ENCODE measurements at regions not wholly inside any gene's neighbourhood (a gene's known extent, or its start where the extent isn't known, plus 50 kb on each side); places are given as distances from the start of the nearest gene placed in this dataset.

DNA sequence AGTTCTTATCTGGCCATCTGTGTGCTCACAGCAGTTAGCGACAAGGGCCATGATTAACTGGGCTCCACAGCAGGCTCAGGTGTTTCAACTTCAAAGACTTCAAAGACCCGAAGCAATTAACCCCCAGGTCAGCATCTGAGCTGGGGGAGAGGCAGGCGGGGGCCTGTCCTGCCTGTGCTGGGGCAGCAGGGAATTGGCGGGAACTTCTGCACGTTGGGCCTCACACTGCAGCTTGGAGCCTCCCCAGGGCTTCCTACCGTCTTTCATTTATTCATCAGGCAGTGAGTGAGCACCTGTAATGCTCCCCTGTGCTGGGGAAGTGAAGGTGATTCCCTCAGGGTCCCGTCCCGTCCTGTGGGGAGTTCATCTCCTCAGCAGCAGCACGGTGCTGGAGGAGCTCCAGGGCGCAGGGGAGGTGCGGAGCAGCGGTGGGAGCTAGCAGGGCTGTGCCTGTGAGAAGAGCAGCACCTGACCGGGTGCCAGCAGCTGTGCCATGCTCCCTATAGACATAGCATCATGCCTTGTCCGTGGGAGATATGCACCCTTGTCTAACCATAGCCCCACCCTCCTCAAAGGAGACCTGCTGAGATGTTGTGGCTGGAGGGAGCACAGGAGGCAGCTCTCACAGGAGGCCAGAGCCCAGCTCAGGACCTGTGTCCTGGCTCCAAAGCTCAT lies 51.8 kb upstream of the FRMD1 start:
- Histone ChIP-seq H3K27me3 (replicated peaks) (no peaks in the 10 kb centered on the region), H3K36me3 (replicated peaks) (no peaks in the 10 kb centered on the region), H3K27ac (no peak overlapping the region), H3K4me3 (ENCODE audit: low read depth, low read length) (no peak overlapping the region)
- TF ChIP-seq, protein P1, sequence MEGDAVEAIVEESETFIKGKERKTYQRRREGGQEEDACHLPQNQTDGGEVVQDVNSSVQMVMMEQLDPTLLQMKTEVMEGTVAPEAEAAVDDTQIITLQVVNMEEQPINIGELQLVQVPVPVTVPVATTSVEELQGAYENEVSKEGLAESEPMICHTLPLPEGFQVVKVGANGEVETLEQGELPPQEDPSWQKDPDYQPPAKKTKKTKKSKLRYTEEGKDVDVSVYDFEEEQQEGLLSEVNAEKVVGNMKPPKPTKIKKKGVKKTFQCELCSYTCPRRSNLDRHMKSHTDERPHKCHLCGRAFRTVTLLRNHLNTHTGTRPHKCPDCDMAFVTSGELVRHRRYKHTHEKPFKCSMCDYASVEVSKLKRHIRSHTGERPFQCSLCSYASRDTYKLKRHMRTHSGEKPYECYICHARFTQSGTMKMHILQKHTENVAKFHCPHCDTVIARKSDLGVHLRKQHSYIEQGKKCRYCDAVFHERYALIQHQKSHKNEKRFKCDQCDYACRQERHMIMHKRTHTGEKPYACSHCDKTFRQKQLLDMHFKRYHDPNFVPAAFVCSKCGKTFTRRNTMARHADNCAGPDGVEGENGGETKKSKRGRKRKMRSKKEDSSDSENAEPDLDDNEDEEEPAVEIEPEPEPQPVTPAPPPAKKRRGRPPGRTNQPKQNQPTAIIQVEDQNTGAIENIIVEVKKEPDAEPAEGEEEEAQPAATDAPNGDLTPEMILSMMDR (IDR thresholded peaks at IDR 0.05; ENCODE audit: low read depth, low read length, missing control alignments), result no peak
- in situ Hi-C loops (cut with HindIII; ENCODE audit: low pct_ligation_motif_present, low sequenced_read_pairs), result no loop called here
- no peak for DNase-seq

DNA sequence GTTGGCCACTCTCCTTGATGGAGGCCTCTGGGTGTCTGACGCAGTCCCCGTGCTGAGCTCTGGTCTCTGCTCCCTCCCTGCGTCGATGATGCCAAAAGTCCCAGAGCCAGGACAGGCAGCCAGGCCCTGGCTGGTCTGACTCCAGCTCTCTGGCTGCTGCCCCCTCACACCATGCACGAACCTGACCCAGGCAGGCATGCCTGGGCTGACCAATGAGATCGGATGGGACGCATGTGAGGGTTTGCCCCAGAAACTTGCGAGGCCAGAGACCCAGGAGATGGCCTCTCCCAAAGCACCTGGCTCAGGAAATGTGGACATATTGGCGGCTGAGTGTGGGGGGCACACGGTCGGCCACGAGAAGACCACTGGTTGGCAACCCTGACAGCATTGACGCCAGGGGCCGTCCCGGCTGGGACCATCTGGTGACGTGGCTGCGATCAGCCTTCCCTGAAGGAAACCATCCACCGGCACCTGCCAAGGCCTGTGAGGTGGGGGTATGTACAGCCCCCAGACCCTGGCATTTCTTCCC lies 51.2 kb upstream of the FRMD1 start:
- H3K27ac ChIP-seq, result no peak overlapping the region
- TF ChIP-seq, protein P1 (IDR thresholded peaks at IDR 0.05; ENCODE audit: low read depth, low read length, missing control alignments), result no peak
- no peaks in the 10 kb centered on the region for H3K36me3 ChIP-seq (replicated peaks)
- no peak for DNase-seq
- no peaks in the 10 kb centered on the region for H3K27me3 ChIP-seq (replicated peaks)
- H3K4me3 ChIP-seq (ENCODE audit: low read depth, low read length), result no peak overlapping the region
- in situ Hi-C loops (cut with HindIII; ENCODE audit: low pct_ligation_motif_present, low sequenced_read_pairs), result no loop called here

DNA sequence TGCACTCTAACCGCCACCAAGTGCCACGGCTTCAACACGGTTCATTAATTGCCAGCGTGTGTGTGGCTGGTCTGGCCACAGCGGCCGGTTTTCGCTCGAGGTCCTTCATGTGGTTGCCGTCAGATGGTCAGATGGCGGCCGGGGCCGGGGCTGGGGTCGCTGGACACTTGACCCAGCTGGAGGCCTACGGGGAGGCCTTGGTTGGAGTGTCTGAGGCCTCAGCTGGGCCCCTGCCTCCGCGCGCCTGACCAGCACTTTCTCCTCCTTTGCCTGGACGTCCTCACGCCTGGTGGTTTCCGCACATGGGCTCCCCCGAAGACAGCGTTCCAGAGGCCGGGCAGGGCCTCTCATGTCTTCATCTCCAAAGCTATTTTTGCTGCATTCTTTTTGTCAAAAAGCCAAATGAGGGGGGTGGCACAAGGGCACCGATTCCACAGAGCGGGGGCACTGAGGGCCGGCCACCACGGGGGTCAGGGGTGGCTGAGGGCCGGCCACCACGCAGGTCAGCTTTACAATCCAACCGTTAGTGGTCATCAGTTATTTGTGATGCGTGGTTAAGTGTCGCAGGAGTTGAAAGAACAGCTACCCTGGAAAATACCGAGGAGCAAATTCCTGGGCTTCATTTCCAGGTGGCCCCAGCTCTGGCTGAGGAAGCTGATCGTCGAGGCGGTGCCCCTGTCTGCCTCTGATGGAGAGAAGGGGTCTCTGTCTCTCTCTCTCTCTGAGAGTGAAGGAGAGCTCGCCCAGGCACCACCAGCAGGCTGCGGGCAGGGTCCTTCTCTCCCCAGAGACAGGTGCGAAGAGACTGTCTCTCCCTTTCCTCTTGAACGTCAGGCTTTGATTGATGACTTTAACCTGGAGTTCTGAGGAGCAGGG lies 50.5 kb upstream of the FRMD1 start:
- H3K27ac ChIP-seq, result no peak overlapping the region
- TF ChIP-seq, protein P1 (IDR thresholded peaks at IDR 0.05; ENCODE audit: low read depth, low read length, missing control alignments), result no peak
- H3K27me3 ChIP-seq (replicated peaks), result no peaks in the 10 kb centered on the region
- in situ Hi-C loops (cut with HindIII; ENCODE audit: low pct_ligation_motif_present, low sequenced_read_pairs), result no loop called here
- DNase-seq, result no peak
- H3K36me3 ChIP-seq (replicated peaks), result no peaks in the 10 kb centered on the region
- H3K4me3 ChIP-seq (ENCODE audit: low read depth, low read length), result no peak overlapping the region

DNA sequence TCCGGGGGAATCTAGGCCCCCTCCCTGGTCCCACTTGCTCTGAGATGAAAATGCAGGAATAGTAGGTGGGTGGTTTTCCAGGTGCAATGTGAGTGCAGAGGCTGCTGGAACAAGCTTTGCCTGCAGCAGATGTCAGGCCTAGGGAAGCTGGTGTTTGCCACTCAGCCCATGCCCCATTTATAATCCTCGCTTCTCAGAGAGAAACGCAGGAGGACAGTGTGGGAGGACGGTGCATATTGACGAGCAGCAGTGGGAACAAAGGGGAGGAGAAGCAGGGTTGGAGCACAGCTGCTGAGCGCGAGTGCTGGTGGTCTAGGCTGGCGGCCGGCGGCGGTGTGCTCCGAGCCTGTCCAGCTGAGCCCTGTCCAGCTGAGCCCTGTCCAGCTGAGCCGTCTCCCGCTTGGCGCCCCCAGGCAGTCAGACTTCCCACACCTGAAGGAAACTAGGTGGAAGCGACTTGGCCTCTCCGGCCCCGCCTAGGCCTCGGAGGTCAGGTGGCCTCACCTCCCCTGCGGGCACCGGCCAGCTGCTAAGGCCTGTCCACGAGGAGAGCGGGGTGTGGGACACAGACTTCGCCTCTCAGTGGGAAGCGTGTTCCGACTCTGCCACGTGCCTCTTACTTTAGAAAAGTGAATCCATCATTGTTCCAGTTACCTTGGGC lies 49.7 kb upstream of the FRMD1 start:
- no peaks in the 10 kb centered on the region for H3K27me3 ChIP-seq (replicated peaks)
- no peak overlapping the region for H3K27ac ChIP-seq
- TF ChIP-seq, protein P1 (IDR thresholded peaks at IDR 0.05; ENCODE audit: low read depth, low read length, missing control alignments), result no peak
- no peak for DNase-seq
- no peaks in the 10 kb centered on the region for H3K36me3 ChIP-seq (replicated peaks)
- no peak overlapping the region for H3K4me3 ChIP-seq (ENCODE audit: low read depth, low read length)
- in situ Hi-C loops (cut with HindIII; ENCODE audit: low pct_ligation_motif_present, low sequenced_read_pairs), result no loop called here

All from brain microvascular endothelial cell (primary cell).